ENCODE measurements at regions not wholly inside any gene's neighbourhood (a gene's known extent, or its start where the extent isn't known, plus 50 kb on each side); places are given as distances from the start of the nearest gene placed in this dataset.

DNA sequence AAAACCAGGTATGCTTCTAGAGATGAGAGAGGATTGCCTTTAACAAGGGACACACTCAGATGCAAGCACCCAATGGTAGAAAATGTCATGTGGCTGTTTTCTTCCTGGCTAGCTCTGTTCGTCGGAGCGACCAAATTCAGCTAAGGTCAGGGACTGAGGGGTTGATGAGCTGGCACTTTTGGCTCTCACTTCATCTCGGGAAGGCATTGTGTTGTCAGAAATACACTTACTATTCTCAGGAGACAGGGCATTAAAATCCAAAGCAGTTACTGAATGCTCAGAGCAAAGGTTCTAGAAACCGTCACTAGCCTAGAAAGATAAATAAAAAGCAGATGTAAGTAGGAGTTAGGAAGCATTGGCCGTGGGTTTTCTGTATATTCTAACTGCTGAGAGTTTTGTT, 275.7 kb upstream of the SSTR1 start:
- no peak for TF ChIP-seq IRF2 (CRISPR knock-in tag; IDR thresholded peaks at IDR 0.05; ENCODE audit: borderline replicate concordance, low read depth)
- TF ChIP-seq USF1 (CRISPR knock-in tag; IDR thresholded peaks at IDR 0.05): no peak
- TF ChIP-seq, protein P1, sequence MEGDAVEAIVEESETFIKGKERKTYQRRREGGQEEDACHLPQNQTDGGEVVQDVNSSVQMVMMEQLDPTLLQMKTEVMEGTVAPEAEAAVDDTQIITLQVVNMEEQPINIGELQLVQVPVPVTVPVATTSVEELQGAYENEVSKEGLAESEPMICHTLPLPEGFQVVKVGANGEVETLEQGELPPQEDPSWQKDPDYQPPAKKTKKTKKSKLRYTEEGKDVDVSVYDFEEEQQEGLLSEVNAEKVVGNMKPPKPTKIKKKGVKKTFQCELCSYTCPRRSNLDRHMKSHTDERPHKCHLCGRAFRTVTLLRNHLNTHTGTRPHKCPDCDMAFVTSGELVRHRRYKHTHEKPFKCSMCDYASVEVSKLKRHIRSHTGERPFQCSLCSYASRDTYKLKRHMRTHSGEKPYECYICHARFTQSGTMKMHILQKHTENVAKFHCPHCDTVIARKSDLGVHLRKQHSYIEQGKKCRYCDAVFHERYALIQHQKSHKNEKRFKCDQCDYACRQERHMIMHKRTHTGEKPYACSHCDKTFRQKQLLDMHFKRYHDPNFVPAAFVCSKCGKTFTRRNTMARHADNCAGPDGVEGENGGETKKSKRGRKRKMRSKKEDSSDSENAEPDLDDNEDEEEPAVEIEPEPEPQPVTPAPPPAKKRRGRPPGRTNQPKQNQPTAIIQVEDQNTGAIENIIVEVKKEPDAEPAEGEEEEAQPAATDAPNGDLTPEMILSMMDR (IDR thresholded peaks at IDR 0.05): no peak
- no peak for TF ChIP-seq ZNF263 (CRISPR knock-in tag; IDR thresholded peaks at IDR 0.05; ENCODE audit: low read depth)
- no peak for TF ChIP-seq ZNF232 (CRISPR knock-in tag; IDR thresholded peaks at IDR 0.05)
- TF ChIP-seq ELF4 (CRISPR knock-in tag; IDR thresholded peaks at IDR 0.05; ENCODE audit: low read depth): no peak
- TF ChIP-seq MLX (CRISPR knock-in tag; IDR thresholded peaks at IDR 0.05): no peak
- TF ChIP-seq NR1H2 (CRISPR knock-in tag; IDR thresholded peaks at IDR 0.05): no peak
- no peak for TF ChIP-seq TCF7 (CRISPR knock-in tag; IDR thresholded peaks at IDR 0.05; ENCODE audit: low read depth)
- no peak for TF ChIP-seq PREB (CRISPR knock-in tag; IDR thresholded peaks at IDR 0.05; ENCODE audit: borderline replicate concordance)

Measured in WTC11 (cell line).